SU-DHL-6 (cell line): ENCODE measurements at regions not wholly inside any gene's neighbourhood (a gene's known extent, or its start where the extent isn't known, plus 50 kb on each side); places are given as distances from the start of the nearest gene placed in this dataset.

Experiments
- H2AFZ ChIP-seq: fragments of 200-600 bp; sonication (generic); 2 replicates; pipeline ENCODE4 v1.6.1; 2014; ENCODE audit warnings: low read depth, mild to moderate bottlenecking, moderate library complexity, mixed read lengths, antibody characterized with exemption, low read length; ENCODE audit not compliant: severe bottlenecking
- H3F3A ChIP-seq: fragments of 200-600 bp; shearing (Covaris generic); 2 replicates; pipeline ENCODE4 v1.6.0; 2016; ENCODE audit warnings: antibody characterized with exemption, mild to moderate bottlenecking; ENCODE audit not compliant: insufficient read depth
- H3K27ac ChIP-seq: fragments of 200-600 bp; sonication (generic); 2 replicates; pipeline ENCODE4 v1.5.1; 2016; ENCODE audit warnings: low read depth, mild to moderate bottlenecking, low read length, moderate library complexity, mixed read lengths
- H3K27me3 ChIP-seq: fragments of 200-600 bp; sonication (generic), shearing (Covaris generic); 2 replicates; pipeline ENCODE4 v1.6.0; 2014; ENCODE audit warnings: mild to moderate bottlenecking, low read length
- H3K36me3 ChIP-seq: fragments of 200-600 bp; sonication (generic); 2 replicates; pipeline ENCODE4 v1.6.1; 2014; ENCODE audit warnings: mild to moderate bottlenecking, low read length, mixed read lengths
- H3K4me2 ChIP-seq: fragments of 300-600, 200-600 bp; shearing (Covaris generic), sonication (generic); 2 replicates; pipeline ENCODE4 v1.6.0; 2014; ENCODE audit warnings: low read length, low read depth, mild to moderate bottlenecking; ENCODE audit not compliant: poor library complexity, severe bottlenecking
- H3K4me3 ChIP-seq: fragments of 200-600 bp; sonication (generic); 2 replicates; pipeline ENCODE4 v1.5.1; 2014; ENCODE audit warnings: antibody characterized with exemption, low read length, mild to moderate bottlenecking, mixed read lengths; ENCODE audit not compliant: insufficient read depth, poor library complexity, severe bottlenecking
- H3K79me2 ChIP-seq: fragments of 200-600 bp; sonication (generic); 2 replicates; pipeline ENCODE4 v1.6.1; 2014; ENCODE audit warnings: mild to moderate bottlenecking, low read length, moderate library complexity; ENCODE audit not compliant: insufficient read depth
- H3K9ac ChIP-seq: fragments of 200-600 bp; sonication (generic); 2 replicates; pipeline ENCODE4 v1.7.0; 2014; ENCODE audit warnings: mild to moderate bottlenecking, low read length
- H3K9me2 ChIP-seq: fragments of 200-600 bp; sonication (generic); replicated peaks from 2 replicates; pipeline ENCODE4 v1.6.1; 2014; ENCODE audit warnings: low read length; ENCODE audit not compliant: insufficient read depth
- H3K9me3 ChIP-seq: fragments of 200-600 bp; sonication (generic); 2 replicates; pipeline ENCODE4 v1.6.1; 2014; ENCODE audit warnings: low read length, mixed read lengths; ENCODE audit not compliant: insufficient read depth
- H4K20me1 ChIP-seq: fragments of 200-600 bp; sonication (generic); 2 replicates; pipeline ENCODE4 v1.6.1; 2014; ENCODE audit warnings: low read depth, mild to moderate bottlenecking, antibody characterized with exemption, low read length, moderate library complexity, mixed read lengths
- CTCF ChIP-seq: fragments of 200-600 bp; sonication (generic); IDR thresholded peaks from one replicate; pipeline ENCODE4 v1.5.1; 2017; ENCODE audit warnings: antibody characterized with exemption, mild to moderate bottlenecking, low read length, moderate library complexity; ENCODE audit not compliant: insufficient read depth, poor library complexity, severe bottlenecking
- EZH2phosphoT487 ChIP-seq: fragments of 200-600 bp; sonication (generic), shearing (Covaris generic); conservative IDR thresholded peaks from 2 replicates; pipeline ENCODE4 v1.6.1; 2018; ENCODE audit warnings: mild to moderate bottlenecking, antibody characterized with exemption, low read length, moderate library complexity, mixed read lengths

- Histone ChIP-seq H3K9me2 (no peaks in the 10 kb centered on the region), H4K20me1 (no peaks in the 10 kb centered on the region), H3K4me3 (no peak overlapping the region), H3K9me3 (no peaks in the 10 kb centered on the region), H3K4me2 (no peak overlapping the region), H3K27ac (no peak overlapping the region), H3K27me3 (no peaks in the 10 kb centered on the region), H2AFZ (no peak overlapping the region), H3K79me2 (no peaks in the 10 kb centered on the region), H3K36me3 (no peaks in the 10 kb centered on the region), H3F3A (no peaks in the 10 kb centered on the region), H3K9ac (no peak overlapping the region)
- TF ChIP-seq EZH2phosphoT487 (no peak), CTCF (no peak)
Observed at GRCh38 chr5:15417156-15417555, 82.8 kb upstream of the FBXL7 start.

GRCh38 chr5:15406478-15406877, 93.5 kb upstream of the FBXL7 start:
- TF ChIP-seq CTCF: no peak
- TF ChIP-seq EZH2phosphoT487: no peak
- Histone ChIP-seq H3K9ac (no peak overlapping the region), H3K36me3 (no peaks in the 10 kb centered on the region; the same call in 1 of the 2 replicates), H2AFZ (no peak overlapping the region), H3K4me2 (no peak overlapping the region), H3K79me2 (no peaks in the 10 kb centered on the region), H4K20me1 (no peaks in the 10 kb centered on the region), H3K4me3 (no peak overlapping the region), H3F3A (no peaks in the 10 kb centered on the region), H3K27ac (no peak overlapping the region), H3K9me3 (no peaks in the 10 kb centered on the region), H3K27me3 (no peaks in the 10 kb centered on the region), H3K9me2 (no peaks in the 10 kb centered on the region)

- Histone ChIP-seq H2AFZ (no peak overlapping the region), H3K36me3 (no peaks in the 10 kb centered on the region), H3K79me2 (no peaks in the 10 kb centered on the region), H3K4me2 (no peak overlapping the region), H3K9me2 (no peaks in the 10 kb centered on the region), H3K9ac (no peak overlapping the region), H4K20me1 (no peaks in the 10 kb centered on the region), H3K27ac (no peak overlapping the region), H3K4me3 (no peak overlapping the region), H3F3A (no peaks in the 10 kb centered on the region), H3K27me3 (no peaks in the 10 kb centered on the region), H3K9me3 (no peaks in the 10 kb centered on the region)
- TF ChIP-seq CTCF (no peak), EZH2phosphoT487 (no peak)
Observed at GRCh38 chr5:15393146-15393545, 106.8 kb upstream of the FBXL7 start.
